ENCODE measurements at regions not wholly inside any gene's neighbourhood (a gene's known extent, or its start where the extent isn't known, plus 50 kb on each side); places are given as distances from the start of the nearest gene placed in this dataset.
"Not testable (repeated sequence)": the region's sequence is repeated elsewhere in the genome, so short reads cannot be mapped to it uniquely, and the experiment has no call there.

DNA sequence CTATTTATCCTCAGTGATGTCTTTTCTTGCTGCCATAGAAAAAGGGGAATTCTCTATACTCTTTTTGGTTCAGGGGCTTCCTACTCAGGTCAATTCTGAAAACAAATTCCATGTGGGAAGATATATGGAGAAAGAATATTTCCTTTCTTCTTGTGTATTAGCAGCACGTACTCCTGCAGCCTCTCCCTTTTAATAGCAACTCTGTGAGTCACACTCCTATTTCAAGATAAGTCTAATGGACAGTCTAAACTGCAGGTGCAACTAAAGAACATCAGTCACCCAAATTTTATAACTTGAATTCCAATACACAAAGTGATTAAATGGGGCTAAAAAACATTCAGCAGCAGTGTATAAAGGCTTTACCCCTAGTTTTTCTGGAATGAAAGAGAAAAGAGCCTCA lies 942.2 kb downstream of the CNTNAP5 start:
- no peak for DNase-seq

DNA sequence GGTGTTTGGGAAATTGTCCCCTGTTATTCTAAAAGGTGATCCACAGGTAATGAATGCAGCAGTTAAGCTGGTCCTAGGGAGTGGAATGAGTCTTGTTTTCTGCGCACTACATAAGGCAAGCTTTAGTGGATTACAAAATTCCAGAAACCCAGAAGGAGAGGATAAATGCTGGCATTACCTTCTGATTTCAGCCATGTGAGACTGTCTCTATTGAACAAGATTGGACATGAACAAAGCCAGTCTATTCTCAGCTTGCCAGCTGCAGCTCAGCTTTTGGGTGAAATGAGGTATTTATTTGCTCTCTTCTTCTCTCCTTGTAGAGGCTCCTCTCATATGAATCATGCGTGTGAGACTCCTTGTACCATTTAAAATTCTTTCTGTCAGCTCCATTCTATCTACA lies 944.9 kb downstream of the CNTNAP5 start:
- no peak for DNase-seq

- DNase-seq: no peak
These were observed 948.3 kb downstream of the CNTNAP5 start for GRCh38 chr2:124973396-124973795.

DNA sequence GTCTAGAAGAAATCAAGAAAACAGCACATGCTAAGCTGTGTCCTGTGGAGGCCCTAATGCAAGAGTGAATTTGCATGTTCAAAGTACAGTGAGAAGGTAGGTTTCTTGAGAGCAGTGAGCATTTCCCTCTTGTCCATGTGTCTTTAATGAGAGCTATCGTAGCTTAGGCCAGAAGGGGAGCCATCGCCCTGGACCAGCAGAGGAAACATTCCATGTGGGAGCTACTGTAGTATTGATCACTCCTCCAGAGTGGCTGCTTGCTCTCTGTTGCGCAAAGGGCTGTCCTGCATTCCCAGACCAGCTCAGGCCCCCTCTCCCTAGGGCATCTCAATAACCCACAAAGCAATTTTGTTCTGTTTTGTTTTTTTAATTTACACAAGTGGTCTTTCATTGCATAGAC lies 950.1 kb downstream of the CNTNAP5 start:
- DNase-seq: no peak

DNA sequence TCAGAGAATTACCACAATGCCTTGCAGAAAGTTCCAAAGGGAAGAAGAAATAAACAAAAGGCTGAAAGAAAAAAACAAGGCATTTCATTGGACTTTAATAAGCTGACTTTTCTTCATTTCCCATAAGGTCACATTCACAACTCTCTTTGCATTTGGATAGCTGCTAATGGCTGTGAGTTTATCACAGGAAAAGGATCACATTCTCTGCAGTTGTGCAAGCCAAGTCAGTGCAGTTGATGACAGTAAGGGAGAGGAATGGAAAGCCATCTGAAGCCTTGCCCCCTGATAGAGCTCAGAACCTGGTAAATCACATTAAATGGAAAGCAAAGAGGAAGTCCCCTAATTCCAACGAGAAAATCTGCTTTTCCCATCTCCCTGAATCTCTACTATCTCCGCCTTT lies 950.6 kb downstream of the CNTNAP5 start:
- no peak for DNase-seq

DNA sequence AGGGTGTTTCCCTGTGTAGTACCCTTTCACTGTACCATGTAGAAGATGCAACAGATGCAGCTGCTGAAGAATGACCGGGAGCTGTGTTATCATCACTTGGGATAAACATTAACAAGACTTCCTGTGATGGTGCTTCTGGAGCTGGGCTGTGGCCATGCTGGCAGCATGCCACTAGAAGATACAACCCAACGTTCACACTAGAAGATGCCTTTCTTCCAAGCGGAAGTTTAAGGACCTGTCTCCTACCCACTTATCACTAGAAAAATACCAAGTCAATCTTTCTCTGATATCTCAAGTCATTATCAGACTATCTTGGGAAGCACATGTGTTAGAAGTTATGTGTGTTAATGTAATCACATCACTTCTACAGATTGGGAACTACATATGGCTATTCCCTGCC lies 953.5 kb downstream of the CNTNAP5 start:
- DNase-seq: no peak

DNA sequence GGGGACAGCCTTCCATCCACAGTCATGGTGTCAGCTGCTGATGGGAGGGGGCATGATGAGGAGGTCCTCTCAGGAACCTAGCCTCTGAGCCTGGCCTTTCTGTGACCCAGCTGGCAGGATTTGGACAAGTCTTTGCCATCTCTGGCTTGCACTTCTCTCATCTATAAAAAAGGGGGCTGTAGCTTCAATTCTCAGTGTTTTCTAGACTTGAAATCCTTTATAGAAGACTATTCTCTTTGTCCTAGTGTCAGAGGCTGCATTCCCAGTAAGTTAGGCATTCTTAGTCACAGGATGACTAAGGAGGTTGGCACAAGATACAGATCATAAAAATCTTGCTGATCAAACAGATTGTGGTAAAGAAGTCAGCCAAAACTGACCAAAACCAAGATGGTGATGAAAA lies 958.5 kb downstream of the CNTNAP5 start:
- DNase-seq: no peak

DNA sequence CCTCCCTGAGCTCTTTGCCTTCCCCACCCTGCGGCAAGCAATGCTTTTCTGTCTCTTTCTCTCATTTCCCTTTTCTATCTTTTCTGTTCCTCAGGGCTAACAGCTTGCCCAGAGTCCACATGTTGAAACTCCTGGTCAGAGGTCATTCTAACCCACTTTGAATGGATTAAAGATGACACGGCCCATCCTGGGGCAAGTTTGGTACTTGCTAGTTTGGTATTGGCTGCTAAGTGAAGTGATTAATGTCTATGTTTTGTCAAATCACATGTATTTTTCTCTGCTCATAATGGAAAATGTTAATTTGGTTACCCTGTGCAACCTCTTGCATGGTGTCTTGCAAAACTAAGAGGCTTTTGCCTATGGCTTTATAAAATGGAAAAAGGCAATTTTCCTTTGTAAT lies 960.2 kb downstream of the CNTNAP5 start:
- no peak for DNase-seq

DNA sequence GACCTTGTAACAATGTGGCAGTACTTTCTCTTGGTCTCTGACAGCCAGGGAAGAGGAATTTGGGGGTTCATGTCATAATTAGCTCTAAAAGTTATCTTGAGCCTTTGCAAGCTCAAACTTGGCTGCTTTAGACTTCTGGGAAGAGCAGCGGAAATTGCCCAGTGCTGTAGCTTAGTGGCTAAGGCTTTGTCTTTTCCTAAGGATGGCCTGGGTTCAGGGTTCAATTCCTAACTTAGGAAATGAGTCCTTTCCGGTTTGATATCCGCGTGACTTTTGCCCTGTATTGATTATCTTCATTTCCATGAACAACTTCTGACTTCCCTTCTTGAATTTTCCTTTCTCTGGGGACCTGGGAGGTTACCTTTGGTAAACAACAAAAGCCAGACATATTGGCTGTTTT lies 961.0 kb downstream of the CNTNAP5 start:
- DNase-seq: no peak

- DNase-seq: not testable (repeated sequence)
These were observed 961.8 kb downstream of the CNTNAP5 start for GRCh38 chr2:124986870-124987269.

DNA sequence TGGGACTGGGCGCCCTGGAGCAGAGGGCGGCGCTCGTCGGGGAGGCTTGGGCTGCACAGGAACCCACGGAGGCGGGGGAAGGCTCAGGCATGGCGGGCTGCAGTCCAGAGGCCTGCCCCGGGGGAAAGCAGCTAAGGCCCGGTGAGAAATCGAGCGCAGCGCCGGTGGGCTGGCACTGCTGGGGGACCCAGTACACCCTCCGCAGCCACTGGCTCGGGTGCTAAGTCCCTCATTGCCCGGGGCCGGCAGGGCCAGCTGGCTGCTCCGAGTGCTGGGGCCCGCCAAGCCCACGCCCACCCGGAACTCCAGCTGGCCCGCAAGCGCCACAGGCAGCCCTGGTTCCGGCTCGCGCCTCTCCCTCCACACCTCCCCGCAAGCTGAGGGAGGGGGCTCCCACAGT lies 962.3 kb downstream of the CNTNAP5 start:
- DNase-seq: not testable (repeated sequence)

GRCh38 chr2:124988111-124988510 lies 963.0 kb downstream of the CNTNAP5 start:
- DNase-seq: no peak

DNA sequence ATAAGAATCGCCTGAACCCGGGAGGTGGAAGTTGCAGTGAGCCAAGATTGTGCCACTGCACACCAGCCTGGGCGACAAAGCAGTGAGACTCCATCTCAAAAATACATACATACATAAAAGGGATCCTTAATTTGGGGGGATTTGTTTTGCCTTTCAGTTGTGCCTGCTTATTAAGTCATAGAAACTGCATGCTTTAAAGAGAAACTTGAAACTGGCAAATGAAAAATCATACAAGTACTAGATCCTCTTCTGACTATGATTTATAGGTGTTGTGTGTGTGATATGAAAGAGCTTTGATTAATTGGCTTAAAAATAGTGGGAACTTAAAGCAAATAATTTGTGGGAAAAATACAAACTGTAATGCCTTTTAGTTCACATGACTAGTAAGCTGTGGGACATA lies 963.7 kb downstream of the CNTNAP5 start:
- DNase-seq: no peak

DNA sequence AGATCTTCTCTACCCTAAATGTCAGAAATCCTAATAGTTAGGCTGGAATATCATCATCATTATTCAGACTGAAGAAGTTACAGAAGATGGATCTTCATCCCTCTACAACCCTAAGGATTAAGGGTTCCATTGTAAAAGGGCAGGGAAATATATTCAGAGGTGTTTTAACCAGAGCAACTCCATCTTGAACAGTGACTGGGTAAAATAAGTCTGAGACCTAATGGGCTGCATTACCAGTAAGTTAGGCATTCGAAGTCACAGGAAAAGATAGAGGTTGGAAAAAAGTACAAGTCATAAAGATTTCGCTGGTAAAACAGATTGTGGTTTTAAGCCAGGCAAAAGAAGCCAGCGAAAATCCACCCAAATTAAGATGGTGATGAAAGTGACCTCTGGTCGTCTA lies 968.7 kb downstream of the CNTNAP5 start:
- no peak for DNase-seq

- DNase-seq: no peak
These were observed 970.3 kb downstream of the CNTNAP5 start for GRCh38 chr2:124995185-124995912.

DNA sequence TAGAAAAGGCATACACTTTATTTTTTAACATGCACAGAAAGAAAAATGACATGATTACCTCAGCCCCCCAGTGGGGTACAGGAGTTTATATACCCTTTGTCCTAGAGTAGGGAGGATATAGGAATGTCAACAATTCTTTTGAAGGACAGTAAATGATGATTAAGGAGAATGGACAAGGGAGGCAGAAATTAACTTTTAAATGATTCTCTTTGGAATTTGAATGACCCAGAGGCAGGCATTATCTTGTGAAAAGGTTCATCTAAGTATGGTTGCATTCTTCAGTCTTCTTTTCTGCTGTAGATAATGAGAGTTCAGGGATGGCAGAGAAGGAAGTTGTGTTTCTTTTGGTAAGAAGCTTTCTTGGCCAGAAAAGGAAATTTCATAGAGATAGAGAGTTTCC lies 971.3 kb downstream of the CNTNAP5 start:
- no peak for DNase-seq

DNA sequence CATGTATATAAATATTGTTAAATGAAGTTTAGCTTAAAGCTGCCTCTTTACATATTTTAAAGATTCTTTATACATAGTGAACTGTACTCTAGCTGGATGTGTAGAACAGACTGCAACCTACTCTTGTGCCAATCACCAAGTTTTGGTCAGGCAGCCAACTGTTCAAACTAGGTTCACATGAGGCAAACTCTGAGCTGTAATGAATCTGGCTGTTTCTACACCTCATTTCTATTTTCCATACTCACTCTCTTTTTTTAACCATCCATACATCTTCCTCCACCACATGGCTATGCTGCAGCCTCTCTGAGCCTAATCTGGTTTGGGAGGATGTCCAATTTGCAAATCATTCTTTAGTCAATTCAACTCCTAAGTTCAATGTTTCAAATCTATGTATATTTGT lies 974.8 kb downstream of the CNTNAP5 start:
- DNase-seq: no peak

DNA sequence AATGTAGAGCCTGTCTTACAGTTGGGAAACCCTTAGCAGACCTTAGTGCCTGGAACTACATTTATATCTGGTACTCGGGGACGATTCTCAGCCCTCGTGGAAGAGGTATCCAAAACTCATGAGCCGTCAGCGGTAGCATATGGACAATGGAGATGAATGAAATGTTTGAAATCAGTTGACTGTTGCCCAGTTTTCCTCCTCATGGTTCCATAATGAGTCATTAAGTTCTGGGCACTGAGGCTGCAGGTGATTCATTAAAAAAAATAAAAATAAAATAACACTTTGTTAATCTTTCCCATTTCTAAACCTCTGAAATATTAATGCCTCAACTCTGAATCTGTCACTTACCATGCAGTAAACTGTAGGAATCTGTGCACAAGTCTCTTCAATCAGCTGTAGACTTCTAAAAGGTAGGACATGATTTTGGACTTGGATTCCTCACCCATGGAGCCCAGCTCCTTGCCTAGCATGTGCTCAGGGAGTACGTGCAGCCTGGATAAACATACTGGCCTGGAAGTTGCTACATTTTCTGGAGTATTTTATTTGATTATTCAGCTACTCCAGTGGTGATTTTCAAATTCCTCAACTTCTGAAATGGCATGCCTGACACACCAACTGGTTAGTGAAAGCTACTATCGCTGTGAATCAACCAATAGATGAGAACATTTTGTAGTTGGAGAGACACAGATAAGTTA lies 979.2 kb downstream of the CNTNAP5 start:
- DNase-seq: no peak

DNA sequence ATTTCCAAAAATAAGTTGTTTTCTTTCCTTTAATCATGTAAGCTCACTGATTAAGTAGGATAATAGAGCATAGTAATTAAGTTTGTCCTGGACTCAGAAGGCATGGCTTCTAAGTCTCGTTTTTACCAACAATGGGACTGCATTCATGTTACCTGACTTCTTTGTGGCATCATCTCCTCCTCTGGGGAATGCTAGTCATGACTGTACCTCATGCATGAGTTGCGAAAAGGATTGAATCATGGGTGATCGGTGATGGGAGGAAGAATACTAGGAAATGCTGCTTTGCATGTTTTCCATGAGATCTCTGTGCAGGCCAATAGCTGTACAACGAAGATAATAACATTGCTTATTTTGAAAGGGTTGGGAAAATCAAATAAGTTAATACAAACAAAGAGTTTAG lies 981.6 kb downstream of the CNTNAP5 start:
- no peak for DNase-seq

- DNase-seq: not testable (repeated sequence)
These were observed 1003.6 kb downstream of the CNTNAP5 start for GRCh38 chr2:125028721-125029120.

DNA sequence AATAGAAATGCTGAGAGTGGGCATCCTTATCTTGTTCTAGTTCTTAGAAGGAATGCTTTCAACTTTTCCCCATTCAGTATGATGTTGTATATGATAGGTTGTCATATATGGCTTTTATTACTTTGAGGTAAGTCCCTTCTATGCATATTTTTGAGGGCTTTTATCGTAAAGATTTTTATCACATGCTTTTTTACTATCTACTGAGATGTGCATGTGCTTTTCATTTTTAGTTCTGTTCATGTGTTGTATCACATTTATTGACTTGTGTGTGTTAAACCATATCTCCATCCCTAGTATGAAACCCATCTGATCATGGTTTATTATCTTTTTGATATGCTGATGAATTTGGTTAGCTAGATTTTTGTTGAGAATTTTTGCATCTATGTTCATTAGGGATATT lies 1008.8 kb downstream of the CNTNAP5 start:
- no peak for DNase-seq

DNA sequence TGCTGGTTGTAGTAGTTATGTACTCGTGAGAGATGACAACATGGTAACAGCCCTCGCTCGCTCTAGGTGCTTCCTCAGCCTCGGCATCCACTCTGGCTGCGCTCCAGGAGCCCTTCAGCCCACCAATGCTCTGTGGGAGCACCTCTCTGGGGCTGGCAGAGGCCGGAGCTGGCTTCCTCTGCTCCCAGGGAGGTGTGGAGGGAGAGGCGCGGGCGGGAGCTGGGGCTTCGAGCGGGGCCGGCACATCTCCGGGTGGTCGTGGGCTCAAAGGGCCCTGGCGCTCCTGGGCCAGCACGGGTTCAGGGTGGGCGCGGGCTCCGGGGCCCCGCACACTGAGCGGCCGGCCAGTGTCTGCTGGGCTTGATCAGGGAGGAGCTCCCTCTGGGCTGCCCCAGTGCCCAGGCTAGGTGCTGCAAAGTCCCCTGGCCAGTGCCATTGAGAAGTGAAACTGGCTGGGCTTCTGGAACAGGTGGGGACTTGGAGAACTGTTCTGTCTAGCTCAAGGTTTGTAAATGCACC lies 1012.1 kb downstream of the CNTNAP5 start:
- DNase-seq: no peak

GRCh38 chr2:125041846-125042245 lies 1016.8 kb downstream of the CNTNAP5 start:
- no peak for DNase-seq

- DNase-seq: no peak
These were observed 1017.6 kb downstream of the CNTNAP5 start for GRCh38 chr2:125042727-125043126.
